Esophagus squamous epithelium (tissue), 4 donors: ENCODE measurements at regions not wholly inside any gene's neighbourhood (a gene's known extent, or its start where the extent isn't known, plus 50 kb on each side); places are given as distances from the start of the nearest gene placed in this dataset.

Experiments used
- CTCF ChIP-seq, 6 experiments: fragments of 450-650 bp in 4 of 6; fragments of 200-600 bp in 2 of 6; sonication (generic) in 2 of 6; IDR thresholded peaks; one replicate each; pipeline ENCODE4 v1.5.1; 2016 to 2019; ENCODE audit warnings: antibody characterized with exemption in 6 of 6, mild to moderate bottlenecking in 4 of 6, moderate library complexity in 4 of 6
- POLR2A ChIP-seq, 4 donors: fragments of 450-650 bp; IDR thresholded peaks; one replicate each; pipeline ENCODE4 v1.6.1; 2017; ENCODE audit warnings: antibody characterized with exemption in 4 of 4, mild to moderate bottlenecking in 4 of 4, moderate library complexity in 3 of 4

DNA sequence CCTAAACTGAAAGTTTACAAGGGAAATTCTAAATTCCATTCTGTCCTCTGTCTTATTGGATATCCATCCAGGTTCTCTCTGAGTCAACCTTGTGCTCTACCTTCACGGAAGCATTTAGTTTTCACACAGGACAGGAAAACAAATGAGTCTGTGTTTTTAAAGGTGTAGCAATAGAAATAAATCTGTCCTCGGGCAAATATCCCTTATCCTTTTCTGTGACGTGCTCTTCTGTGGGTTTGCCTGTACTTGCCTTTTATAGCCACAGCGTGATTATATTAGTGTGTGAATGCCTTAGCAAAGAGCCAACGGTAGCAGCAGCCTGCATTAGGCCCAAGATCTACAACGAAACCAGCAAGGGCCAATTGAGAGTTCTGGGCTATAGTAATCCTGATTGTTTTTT, 127.2 kb upstream of the PLSCR5 start:
- TF ChIP-seq CTCF (IDR thresholded peaks at IDR 0.05) (no peak), POLR2A (IDR thresholded peaks at IDR 0.05) (no peak)
